PC-3 (cell line): ENCODE measurements at regions not wholly inside any gene's neighbourhood (a gene's known extent, or its start where the extent isn't known, plus 50 kb on each side); places are given as distances from the start of the nearest gene placed in this dataset.

Source experiments
- ATAC-seq: fragments of 200-7000 bp; cut with Tn5 transposase; 2 replicates; pipeline ENCODE4 v1.9.1; 2020; ENCODE audit warnings: mild to moderate bottlenecking, moderate library complexity
- BruUV-seq: library from RNA; stranded (reverse); fragments of 400-500 nt; replicated peaks from 2 replicates; lab custom pipeline; 2021; lab: Mats Ljungman, UMichigan
- CTCF ChIA-PET: fragments of 300-600 bp; sonication (Branson Sonifier 250); formaldehyde crosslinking; loops from one replicate; lab custom pipeline; 2022; ENCODE audit warnings: antibody characterized with exemption; lab: Charles Lee
- POLR2A ChIA-PET: fragments of 300-600 bp; sonication (Branson Sonifier 250); formaldehyde crosslinking; loops from one replicate; lab custom pipeline; 2022; ENCODE audit warnings: antibody characterized with exemption; ENCODE audit not compliant: unreplicated experiment; lab: Charles Lee
- DNase-seq: peaks from one replicate; pipeline ENCODE4 v3.0.0-alpha.2; 2015
- H2AFZ ChIP-seq: fragments of 300-600 bp; sonication (generic); 2 replicates; pipeline ENCODE4 v1.6.0; 2016; ENCODE audit warnings: antibody characterized with exemption, low read length
- H3F3A ChIP-seq: fragments of 300-600 bp; sonication (generic); one replicate; pipeline ENCODE4 v1.6.0; 2017; ENCODE audit warnings: antibody characterized with exemption, low read length, control low read depth, mild to moderate bottlenecking; ENCODE audit not compliant: unreplicated experiment
- H3K27ac ChIP-seq: fragments of 300-600 bp; sonication (generic); 2 replicates; pipeline ENCODE4 v1.5.1; 2016; ENCODE audit warnings: mild to moderate bottlenecking, low read length
- H3K27me3 ChIP-seq: fragments of 300-600 bp; sonication (generic); 2 replicates; pipeline ENCODE4 v1.6.1; 2016; ENCODE audit warnings: low read length, mixed read lengths
- H3K36me3 ChIP-seq: fragments of 300-600 bp; sonication (generic); 2 replicates; pipeline ENCODE4 v1.6.1; 2016; ENCODE audit warnings: low read depth, mixed run types, low read length, mixed read lengths
- H3K4me1 ChIP-seq: fragments of 300-600 bp; sonication (generic); 2 replicates; pipeline ENCODE4 v1.5.1; 2016; ENCODE audit warnings: low read length; ENCODE audit not compliant: insufficient read depth
- H3K4me2 ChIP-seq: fragments of 300-600 bp; sonication (generic); 2 replicates; pipeline ENCODE4 v1.6.0; 2016; ENCODE audit warnings: low read length
- H3K4me3 ChIP-seq: fragments of 300-600 bp; sonication (generic); 2 replicates; pipeline ENCODE4 v1.5.1; 2016; ENCODE audit warnings: mild to moderate bottlenecking, low read length, mixed read lengths
- H3K79me2 ChIP-seq: fragments of 300-600 bp; sonication (generic); 2 replicates; pipeline ENCODE4 v1.6.1; 2017; ENCODE audit warnings: low read length, mixed read lengths
- H3K9ac ChIP-seq: fragments of 300-600 bp; sonication (generic); 2 replicates; pipeline ENCODE4 v1.6.0; 2016; ENCODE audit warnings: mild to moderate bottlenecking, low read length
- H3K9me2 ChIP-seq: fragments of 300-600 bp; sonication (generic); replicated peaks from 2 replicates; pipeline ENCODE4 v1.6.1; 2016; ENCODE audit warnings: mixed run types, low read length, mixed read lengths
- H3K9me3 ChIP-seq: fragments of 300-600 bp; sonication (generic); 2 replicates; pipeline ENCODE4 v1.6.1; 2016; ENCODE audit warnings: low read length, mixed read lengths
- H4K20me1 ChIP-seq: fragments of 300-600 bp; sonication (generic); 2 replicates; pipeline ENCODE4 v1.6.1; 2016; ENCODE audit warnings: low read length, mixed read lengths
- CTCF ChIP-seq: fragments of 300-600 bp; sonication (generic); conservative IDR thresholded peaks from 2 replicates; pipeline ENCODE4 v1.5.1; 2017; ENCODE audit warnings: antibody characterized with exemption, low read depth, mild to moderate bottlenecking, low read length
- EZH2 ChIP-seq: fragments of 300-600 bp; sonication (generic); IDR thresholded peaks from one replicate; pipeline ENCODE4 v1.6.1; 2017; ENCODE audit warnings: antibody characterized with exemption, mild to moderate bottlenecking, low read length; ENCODE audit not compliant: unreplicated experiment
- EZH2phosphoT487 ChIP-seq: fragments of 300-600 bp; sonication (generic); IDR thresholded peaks from 2 replicates; pipeline ENCODE4 v1.6.1; 2018; ENCODE audit warnings: mild to moderate bottlenecking, antibody characterized with exemption, low read length, borderline replicate concordance
- intact Hi-C: fragments of 100-400 bp; cut with micrococcal nuclease; formaldehyde crosslinking; loops from 2 replicates; pipeline ENCODE4 v1.9.0; 2023

GRCh38 chr13:32946558-32946957, 69.7 kb upstream of the KL start:
- Histone ChIP-seq H3K27ac (no peak overlapping the region), H3K79me2 (no peaks in the 10 kb centered on the region), H2AFZ (no peak overlapping the region), H3K36me3 (no peaks in the 10 kb centered on the region), H3K27me3 (no peaks in the 10 kb centered on the region), H3K4me1 (no peaks in the 10 kb centered on the region), H4K20me1 (no peaks in the 10 kb centered on the region), H3K4me2 (no peak overlapping the region), H3F3A (no peaks in the 10 kb centered on the region), H3K9ac (no peak overlapping the region), H3K4me3 (no peak overlapping the region), H3K9me2 (no peaks in the 10 kb centered on the region), H3K9me3 (no peaks in the 10 kb centered on the region)
- ATAC-seq (no peak), DNase-seq (no peak)
- POLR2A ChIA-PET = no interaction called here
- CTCF ChIA-PET = no interaction called here
- BruUV-seq = no TSS peak
- TF ChIP-seq EZH2 = no peak
- TF ChIP-seq CTCF = no peak
- no peak for TF ChIP-seq EZH2phosphoT487
- intact Hi-C loops = no loop called here

DNA sequence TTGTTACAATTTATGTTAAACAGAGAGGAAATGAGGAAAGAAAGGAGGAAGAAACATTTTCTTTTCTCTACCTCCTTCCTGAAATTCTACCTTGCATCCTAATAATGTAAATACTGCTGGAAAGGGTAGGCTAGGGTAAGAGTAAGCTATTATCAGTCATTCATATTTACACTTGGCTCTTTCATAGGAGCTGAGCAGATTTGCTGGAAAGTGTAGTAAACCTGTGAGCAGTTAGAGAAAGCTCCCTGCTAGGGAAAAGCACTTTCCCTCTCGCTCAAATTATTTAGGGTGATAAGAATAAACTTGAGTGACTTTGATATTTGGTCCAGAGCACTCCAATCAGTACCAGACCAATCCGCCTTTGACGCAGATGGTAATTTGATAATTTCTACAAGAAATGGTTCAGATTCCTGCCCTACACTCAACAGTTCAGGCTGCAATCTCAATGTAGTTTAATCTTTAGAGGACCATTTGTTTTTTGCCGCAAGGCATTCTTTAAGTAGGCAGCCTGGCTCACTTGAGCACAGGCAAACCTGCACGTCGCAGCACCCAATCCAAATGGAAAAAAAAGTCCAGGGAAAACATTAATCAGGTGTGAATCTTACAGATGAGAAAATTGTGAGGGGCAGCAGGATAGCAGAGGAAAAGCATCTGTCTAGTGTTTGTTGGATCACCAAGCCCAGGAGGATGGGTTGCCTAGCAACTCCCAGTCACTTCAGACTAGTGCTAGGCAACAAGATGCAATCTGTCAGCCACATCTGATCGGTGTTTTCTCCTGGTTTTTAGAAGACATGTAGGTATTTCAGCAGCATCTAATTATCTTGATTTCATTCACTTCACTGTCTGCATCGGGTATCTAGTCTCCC, 68.6 kb upstream of the KL start:
- no peaks in the 10 kb centered on the region for H3K4me1 ChIP-seq
- H3F3A ChIP-seq = no peaks in the 10 kb centered on the region
- no peak overlapping the region for H3K4me3 ChIP-seq
- no TSS peak for BruUV-seq
- H3K9ac ChIP-seq = no peak overlapping the region
- no peaks in the 10 kb centered on the region for H3K79me2 ChIP-seq
- H3K27ac ChIP-seq = no peak overlapping the region
- ChIA-PET CTCF (no interaction called here), POLR2A (interaction anchor here (0.6 kb wide), 2 partner anchors 21 to 111 kb away, joined by 3 read pairs; no protein-coding TSS in a partner anchor)
- no peaks in the 10 kb centered on the region for H3K36me3 ChIP-seq
- DNase-seq (no peak), ATAC-seq (no peak)
- H3K27me3 ChIP-seq = no peaks in the 10 kb centered on the region
- H2AFZ ChIP-seq = no peak overlapping the region
- no peaks in the 10 kb centered on the region for H3K9me2 ChIP-seq
- intact Hi-C loops = no loop called here
- TF ChIP-seq EZH2phosphoT487 (no peak), CTCF (no peak), EZH2 (no peak)
- no peak overlapping the region for H3K4me2 ChIP-seq
- H4K20me1 ChIP-seq = no peaks in the 10 kb centered on the region
- H3K9me3 ChIP-seq = no peaks in the 10 kb centered on the region

DNA sequence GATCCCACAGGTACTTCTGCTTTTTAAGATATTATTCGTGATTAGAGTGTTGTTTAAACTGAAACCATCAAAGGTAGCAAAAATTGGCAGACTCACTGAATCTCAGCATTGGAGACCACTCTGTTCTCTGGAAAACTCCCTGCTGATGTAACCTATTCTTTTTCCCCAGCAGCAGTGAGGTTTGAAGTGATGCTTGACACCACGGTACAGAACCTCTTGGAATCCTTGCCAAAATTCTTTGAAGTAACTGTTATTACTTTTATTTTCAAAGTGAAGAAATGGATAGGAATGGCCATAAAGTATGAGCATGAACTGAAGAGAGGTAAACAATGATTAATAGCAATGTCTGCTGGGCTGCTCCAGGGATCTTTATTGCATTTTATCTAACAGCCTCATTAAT, 66.4 kb upstream of the KL start:
- H3K4me3 ChIP-seq = no peak overlapping the region
- intact Hi-C loops = no loop called here
- DNase-seq (no peak), ATAC-seq (no peak)
- BruUV-seq = no TSS peak
- ChIA-PET POLR2A (no interaction called here), CTCF (no interaction called here)
- no peaks in the 10 kb centered on the region for H3F3A ChIP-seq
- H2AFZ ChIP-seq = no peak overlapping the region
- no peak overlapping the region for H3K4me2 ChIP-seq
- no peak overlapping the region for H3K27ac ChIP-seq
- H3K79me2 ChIP-seq = no peaks in the 10 kb centered on the region
- no peaks in the 10 kb centered on the region for H3K27me3 ChIP-seq
- H3K36me3 ChIP-seq = no peaks in the 10 kb centered on the region
- no peaks in the 10 kb centered on the region for H3K9me3 ChIP-seq
- TF ChIP-seq EZH2phosphoT487 = no peak
- no peak for TF ChIP-seq EZH2
- no peak for TF ChIP-seq CTCF
- H4K20me1 ChIP-seq = no peaks in the 10 kb centered on the region
- H3K9ac ChIP-seq = no peak overlapping the region
- H3K9me2 ChIP-seq = no peaks in the 10 kb centered on the region
- H3K4me1 ChIP-seq = no peaks in the 10 kb centered on the region
